ENCODE measurements at regions not wholly inside any gene's neighbourhood (a gene's known extent, or its start where the extent isn't known, plus 50 kb on each side); places are given as distances from the start of the nearest gene placed in this dataset.

DNA sequence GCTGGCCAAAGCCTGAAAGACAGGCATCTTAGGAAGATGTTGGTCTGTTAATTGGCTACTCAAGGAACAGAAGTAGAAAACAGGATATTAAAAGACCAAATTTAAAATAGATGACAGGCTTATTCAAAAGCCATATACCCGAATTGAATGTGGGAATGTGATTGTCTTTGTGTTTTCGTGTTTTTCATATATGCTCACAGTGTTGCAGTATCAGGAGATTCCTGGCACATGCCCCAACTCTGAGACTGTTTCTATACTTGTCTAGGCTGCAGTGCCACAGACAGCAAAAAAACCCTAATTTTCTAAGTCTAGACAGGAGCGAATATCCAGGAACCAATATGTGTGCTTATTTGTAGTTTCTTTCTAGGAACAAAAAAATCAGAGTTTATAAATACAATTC, 57.4 kb upstream of the KRR1 start:
- no peak for DNase-seq (ENCODE audit: low read depth, low spot score)

DNA sequence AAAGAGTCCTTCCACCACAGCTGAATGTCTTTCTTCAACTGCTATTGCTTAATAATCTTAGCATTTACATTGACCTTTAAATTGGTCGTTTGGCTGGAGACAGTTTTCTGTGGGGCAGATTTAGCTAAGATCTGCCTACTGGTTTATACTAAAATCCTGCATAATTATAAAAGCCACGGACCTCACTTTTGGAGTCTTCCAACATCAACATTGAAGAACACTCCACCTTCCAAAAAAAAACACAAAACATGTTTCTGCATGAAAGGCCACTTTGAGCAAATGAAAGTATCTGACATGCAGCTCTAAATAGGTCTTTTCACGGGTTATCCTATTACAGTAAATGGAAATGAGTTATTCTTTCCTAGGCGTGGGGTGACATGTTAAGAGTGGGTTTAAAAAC, 57.0 kb upstream of the KRR1 start:
- no peak for DNase-seq (ENCODE audit: low read depth, low spot score)

DNA sequence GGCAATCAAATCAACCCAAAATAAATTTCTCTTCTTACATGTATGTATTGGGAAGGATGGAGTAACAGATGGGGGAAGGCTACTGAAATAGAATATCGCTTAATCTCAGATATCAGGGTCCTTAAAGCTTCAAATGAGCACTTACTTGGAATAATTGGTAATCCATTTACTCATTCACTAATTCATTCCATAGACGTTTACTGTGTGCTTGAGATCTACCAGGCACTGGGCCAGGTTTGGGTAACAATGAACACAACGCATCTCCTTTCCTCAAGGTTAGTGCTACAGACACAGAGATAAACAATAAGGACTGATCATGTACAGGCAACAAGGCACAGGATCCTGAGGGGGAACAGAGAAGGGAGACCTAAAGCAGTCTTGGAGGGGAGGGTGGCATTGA, 54.4 kb upstream of the KRR1 start:
- DNase-seq (ENCODE audit: low read depth, low spot score), result no peak

DNA sequence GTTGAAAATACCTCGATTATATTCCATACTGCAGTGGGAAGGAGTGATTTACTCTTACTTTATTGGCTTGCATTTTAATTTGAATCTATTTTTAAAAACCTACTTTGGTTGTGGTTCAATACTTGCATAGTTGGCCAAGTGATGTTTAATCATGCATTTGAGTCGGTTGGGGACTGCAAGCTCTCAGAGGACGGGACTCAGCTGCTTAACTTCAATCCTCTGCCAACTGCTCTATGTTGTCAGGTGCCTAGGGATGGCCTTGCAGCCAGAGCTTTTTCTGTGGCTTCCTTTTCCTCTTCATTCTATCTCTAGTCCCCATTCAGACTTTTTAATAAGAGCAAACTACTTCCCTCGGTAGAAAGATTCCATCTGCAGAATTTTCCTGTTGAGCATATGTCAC, 53.4 kb upstream of the KRR1 start:
- DNase-seq (ENCODE audit: low read depth, low spot score), result no peak

DNA sequence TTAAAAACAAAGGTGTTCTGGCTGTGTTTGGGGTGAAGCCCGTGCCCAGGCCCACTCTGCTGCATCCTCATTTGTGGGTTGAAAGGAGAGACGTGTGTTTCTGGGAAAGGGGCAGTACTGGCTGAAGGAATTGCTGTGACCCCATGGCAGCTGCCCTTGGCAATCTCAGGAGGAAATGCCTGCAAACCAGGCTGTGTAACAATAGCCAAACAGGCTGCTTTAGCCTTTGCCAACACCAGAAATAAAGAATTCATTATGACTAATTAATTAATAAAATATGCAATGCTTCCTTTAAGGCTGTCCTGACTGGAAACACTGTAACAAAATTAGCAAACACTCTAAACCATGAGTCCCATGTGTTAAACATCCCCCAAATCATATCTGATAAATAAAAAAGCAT, 53.0 kb upstream of the KRR1 start:
- no peak for DNase-seq (ENCODE audit: low read depth, low spot score)

DNA sequence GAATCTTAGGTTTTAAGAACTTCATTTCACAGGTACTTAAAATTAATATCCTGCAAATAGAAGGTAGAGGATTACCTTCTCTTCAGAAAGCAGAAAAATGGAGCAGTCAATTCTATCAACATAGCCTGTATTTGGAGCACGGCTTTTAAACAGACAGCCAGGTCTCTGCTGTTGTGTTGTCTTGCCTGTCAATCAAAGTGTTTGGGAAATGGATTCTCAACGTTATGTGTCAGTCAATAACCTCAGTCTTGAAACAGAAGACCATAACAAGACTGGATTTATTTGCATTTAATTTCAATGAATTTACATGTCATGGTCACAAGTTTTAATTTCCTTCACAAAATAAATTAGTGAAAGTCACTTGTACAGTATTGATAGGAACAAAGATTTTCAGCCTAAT, 51.9 kb upstream of the KRR1 start:
- DNase-seq (ENCODE audit: low read depth, low spot score), result no peak

DNA sequence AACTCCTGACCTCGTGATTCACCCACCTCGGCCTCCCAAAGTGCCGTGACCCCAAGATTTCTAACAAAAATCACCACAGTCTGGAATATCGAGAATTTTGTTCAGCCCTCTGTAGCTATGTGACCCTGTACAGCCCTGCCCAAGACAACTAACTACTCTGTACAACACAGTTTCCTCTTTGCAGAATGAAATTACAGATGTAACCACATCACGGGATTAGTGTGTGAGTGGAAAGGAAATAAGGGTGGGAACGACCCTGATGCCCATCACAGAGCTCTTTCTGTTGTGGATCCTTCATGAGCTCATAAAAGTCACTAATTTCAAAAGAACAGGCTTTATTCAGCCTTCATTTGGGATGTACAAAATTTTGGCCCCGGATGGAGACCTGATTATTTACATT, 50.5 kb upstream of the KRR1 start:
- DNase-seq (ENCODE audit: low read depth, low spot score), result no peak
